ENCODE measurements at regions not wholly inside any gene's neighbourhood (a gene's known extent, or its start where the extent isn't known, plus 50 kb on each side); places are given as distances from the start of the nearest gene placed in this dataset.

DNA sequence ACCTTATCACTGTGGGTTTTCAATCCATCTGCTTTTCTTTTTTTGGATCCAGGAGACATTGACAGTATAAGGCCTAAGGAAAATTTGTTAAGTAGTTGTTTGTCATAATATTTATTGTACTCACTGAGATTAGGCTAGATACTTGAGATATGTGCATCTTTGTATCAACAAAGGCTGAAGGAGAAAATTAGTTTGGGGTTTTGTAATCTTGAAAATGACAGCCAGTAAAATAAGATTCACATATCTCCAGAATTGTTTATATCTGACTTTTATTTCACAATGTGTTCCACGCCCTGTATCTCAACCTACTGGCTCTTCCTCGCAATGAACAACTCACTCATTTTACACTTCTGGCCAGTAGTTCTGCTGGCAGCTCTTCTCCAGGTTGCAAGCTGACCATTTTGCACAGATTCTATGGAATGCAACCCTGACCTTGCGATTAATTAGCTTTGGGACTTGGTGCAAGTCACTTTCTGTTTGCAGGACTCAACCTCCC, 132.7 kb downstream of the GATA3 start:
- no peak for TF ChIP-seq GATA2 (IDR thresholded peaks at IDR 0.05; ENCODE audit: low read depth, low read length)
- TF ChIP-seq GATA3 (IDR thresholded peaks at IDR 0.05; ENCODE audit: low read depth, low read length) = no peak

DNA sequence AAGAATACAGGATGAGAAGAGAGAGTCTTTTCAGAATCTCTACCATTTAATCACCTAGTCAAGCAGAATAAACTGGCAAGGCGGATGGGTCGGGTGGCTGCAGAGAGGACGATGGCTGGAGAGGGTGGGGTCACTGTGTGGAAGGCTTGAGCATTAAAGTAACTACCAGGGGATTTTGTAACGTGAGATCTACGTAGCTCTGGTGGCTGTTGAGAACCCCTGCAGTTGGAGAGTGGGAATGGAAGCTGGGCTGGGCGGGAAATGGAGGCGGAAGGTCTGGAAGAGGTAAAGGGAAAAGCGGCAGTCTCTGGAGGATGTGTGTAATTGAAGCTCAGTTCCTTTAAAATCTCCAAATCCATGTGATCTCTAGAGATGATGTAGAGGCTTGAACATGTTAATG, 135.0 kb downstream of the GATA3 start:
- TF ChIP-seq GATA2 (IDR thresholded peaks at IDR 0.05; ENCODE audit: low read depth, low read length) = no peak
- no peak for TF ChIP-seq GATA3 (IDR thresholded peaks at IDR 0.05; ENCODE audit: low read depth, low read length)

DNA sequence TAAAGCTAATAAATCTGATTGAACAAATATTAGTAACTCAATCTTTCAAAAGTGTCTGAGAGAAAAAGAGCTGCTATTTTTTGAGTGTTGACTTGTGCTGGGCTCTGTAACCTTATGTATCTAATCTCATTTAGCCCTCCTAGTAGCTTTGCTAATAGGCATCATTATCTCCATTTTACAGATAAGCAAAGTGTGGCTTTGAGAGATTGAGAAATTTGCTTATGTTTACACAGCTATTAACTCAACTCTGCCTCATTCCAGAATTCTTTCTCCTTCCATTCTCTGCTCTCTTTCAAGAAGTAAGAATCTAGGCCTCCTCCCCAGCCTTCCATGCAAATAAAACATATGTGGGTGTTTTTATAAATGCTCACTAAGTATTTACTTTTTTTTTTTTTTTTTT, 137.8 kb downstream of the GATA3 start:
- TF ChIP-seq GATA2 (IDR thresholded peaks at IDR 0.05; ENCODE audit: low read depth, low read length) (no peak), GATA3 (IDR thresholded peaks at IDR 0.05; ENCODE audit: low read depth, low read length) (no peak)

DNA sequence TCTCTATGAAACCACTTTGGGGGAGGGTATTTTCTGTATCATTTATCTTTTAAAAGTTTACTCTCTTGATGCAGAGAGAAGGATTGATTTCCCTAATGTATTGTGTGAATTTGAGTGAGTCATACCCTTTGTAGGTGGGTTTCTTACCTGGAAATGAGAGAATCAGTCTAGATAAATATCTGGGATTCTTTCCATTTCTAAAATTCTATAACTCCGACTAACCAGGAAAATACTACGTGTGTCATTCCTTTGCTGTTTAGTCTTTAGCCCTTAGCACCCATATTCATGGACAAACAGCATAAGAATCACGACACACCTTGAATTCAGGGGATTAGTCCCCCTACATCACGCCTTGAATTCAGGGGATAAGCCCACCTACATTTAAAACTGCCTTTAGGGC, 139.1 kb downstream of the GATA3 start:
- TF ChIP-seq GATA3 (IDR thresholded peaks at IDR 0.05; ENCODE audit: low read depth, low read length) (no peak), GATA2 (IDR thresholded peaks at IDR 0.05; ENCODE audit: low read depth, low read length) (no peak)

DNA sequence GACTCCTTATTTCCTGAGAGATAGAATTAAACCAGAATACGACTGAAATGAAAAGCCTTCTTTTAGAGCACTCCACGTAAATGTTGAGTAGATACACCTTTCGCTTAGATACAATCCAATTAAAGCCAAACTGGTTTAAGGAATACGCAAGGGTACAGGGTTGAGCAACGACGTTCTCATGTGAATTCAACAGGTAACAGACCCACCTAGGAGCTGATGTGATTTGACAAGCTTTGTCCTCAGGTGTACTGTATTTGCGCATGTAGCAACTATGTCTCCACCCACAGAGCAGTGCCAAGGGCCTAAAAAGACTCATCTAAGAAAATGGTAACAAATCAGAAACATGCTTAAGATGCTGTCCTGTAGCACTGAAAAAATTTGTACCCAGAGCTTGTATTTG, 139.6 kb downstream of the GATA3 start:
- TF ChIP-seq GATA2 (IDR thresholded peaks at IDR 0.05; ENCODE audit: low read depth, low read length) = no peak
- no peak for TF ChIP-seq GATA3 (IDR thresholded peaks at IDR 0.05; ENCODE audit: low read depth, low read length)

DNA sequence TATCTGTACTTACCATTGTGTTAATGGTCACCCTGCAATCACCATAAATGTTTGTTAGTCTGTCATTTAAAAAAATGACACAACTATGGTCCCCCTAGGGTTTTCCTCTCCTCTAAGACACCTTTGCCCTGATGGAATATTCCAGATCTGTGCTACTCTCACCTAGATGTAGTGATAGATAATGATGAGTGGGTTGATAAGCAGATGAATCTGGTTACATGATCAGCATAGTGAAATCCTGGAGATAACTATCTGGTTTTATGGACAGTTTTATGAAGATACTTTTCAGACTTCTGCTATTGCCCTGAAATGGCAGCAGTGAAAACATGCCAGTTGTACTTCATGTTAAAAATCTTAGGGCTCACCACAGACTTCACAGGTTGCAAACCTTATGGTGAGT, 152.4 kb downstream of the GATA3 start:
- TF ChIP-seq GATA2 (IDR thresholded peaks at IDR 0.05; ENCODE audit: low read depth, low read length) (peak; percentile 51; the same call in 1 of the 2 replicates), GATA3 (IDR thresholded peaks at IDR 0.05; ENCODE audit: low read depth, low read length) (peak; percentile 63; the same call in 1 of the 2 replicates)

DNA sequence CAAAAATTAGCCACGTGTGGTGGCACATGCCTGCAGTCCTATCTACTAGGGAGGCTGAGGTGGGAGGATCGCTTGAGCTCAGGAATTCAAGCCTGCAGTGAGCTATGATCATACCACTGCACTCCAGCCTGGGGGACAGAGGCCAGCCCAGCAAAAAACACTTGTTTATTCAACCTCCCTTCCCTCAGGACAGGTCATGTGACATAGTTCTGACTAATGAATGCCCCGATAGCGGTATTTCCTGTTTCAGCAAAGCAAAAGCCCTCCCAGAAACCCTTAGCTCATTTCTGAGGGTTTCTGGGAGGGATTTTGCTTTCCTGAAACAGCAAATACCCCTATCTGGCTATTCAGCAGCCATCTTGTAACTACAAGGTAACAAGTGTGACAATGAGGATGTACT, 157.1 kb downstream of the GATA3 start:
- TF ChIP-seq GATA2 (IDR thresholded peaks at IDR 0.05; ENCODE audit: low read depth, low read length) (no peak), GATA3 (IDR thresholded peaks at IDR 0.05; ENCODE audit: low read depth, low read length) (no peak)

DNA sequence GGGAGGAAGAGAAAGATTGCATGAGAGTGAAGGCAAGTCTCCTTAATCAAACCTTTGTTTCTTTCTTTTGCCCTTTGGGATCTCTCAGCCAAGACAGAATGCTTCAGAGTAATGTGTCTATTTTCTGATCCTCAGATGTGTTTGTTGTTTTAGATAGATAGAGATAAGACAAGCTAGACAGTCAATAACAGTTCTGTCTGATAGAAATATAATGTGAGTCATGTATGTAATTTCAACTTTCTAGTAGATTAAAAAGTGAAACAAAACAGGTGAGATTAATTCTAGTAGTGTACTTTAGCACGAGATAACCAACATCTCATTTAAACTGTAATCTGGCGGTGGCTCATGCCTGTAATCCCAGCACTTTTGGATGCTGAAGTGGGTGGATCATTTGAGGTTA, 159.2 kb downstream of the GATA3 start:
- TF ChIP-seq GATA3 (IDR thresholded peaks at IDR 0.05; ENCODE audit: low read depth, low read length) = no peak
- TF ChIP-seq GATA2 (IDR thresholded peaks at IDR 0.05; ENCODE audit: low read depth, low read length) = no peak

DNA sequence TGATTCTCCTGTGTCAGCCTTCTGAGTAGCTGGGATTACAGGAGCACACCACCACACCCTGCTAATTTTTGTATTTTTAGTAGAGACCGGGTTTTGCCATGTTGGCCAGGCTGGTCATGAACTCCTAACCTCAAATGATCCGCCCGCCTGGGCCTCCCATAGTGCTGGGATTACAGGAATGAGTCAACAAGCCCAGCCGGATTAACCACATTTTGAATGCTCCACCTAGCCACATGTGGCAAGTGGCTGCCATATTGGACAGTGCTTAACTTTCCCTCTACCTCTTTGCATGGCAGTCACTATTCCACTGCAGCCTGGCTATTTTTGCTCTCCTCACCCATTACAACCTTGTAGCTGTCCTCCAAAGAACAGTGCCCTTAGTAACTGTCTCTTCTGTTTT, 160.1 kb downstream of the GATA3 start:
- TF ChIP-seq GATA2 (IDR thresholded peaks at IDR 0.05; ENCODE audit: low read depth, low read length) = no peak
- TF ChIP-seq GATA3 (IDR thresholded peaks at IDR 0.05; ENCODE audit: low read depth, low read length) = no peak

DNA sequence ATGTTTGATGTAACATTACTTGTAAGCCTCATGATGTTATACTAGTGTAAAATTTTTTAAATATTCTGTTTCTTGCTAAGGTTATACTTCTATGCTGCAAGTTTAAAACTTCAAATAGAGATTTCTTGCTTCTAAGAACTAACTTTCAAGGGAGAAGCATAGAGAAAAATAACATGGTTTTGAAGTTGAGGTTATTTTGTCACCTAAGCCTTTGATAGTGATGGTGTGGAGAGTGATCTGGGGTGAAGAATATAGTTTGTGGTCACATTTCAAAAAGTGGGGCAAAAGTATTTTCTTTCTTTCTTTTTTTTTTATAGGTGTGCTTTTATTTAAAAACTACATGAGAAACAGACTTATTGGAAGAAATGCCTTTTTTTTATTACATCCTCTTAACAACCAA, 162.4 kb downstream of the GATA3 start:
- no peak for TF ChIP-seq GATA2 (IDR thresholded peaks at IDR 0.05; ENCODE audit: low read depth, low read length)
- TF ChIP-seq GATA3 (IDR thresholded peaks at IDR 0.05; ENCODE audit: low read depth, low read length) = no peak

DNA sequence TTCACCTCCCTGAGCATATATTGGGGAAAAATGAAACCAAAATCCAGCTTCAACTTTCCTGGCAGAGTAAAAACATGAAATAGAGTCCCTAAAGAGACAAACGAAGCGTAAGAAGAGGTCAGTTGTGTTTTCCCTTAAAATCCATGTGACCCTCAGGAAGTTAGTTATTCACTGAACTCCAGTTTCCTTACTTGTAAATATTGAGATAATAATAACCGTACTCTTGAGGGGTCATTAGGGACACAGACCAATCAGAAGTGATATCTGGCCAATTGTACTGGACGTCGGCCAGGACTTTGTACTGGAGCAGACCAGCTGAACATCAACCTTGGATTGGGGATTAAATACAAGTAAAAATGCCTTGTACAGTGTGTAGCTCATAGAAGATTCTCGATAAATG, 167.0 kb downstream of the GATA3 start:
- TF ChIP-seq GATA3 (IDR thresholded peaks at IDR 0.05; ENCODE audit: low read depth, low read length) (no peak), GATA2 (IDR thresholded peaks at IDR 0.05; ENCODE audit: low read depth, low read length) (no peak)

DNA sequence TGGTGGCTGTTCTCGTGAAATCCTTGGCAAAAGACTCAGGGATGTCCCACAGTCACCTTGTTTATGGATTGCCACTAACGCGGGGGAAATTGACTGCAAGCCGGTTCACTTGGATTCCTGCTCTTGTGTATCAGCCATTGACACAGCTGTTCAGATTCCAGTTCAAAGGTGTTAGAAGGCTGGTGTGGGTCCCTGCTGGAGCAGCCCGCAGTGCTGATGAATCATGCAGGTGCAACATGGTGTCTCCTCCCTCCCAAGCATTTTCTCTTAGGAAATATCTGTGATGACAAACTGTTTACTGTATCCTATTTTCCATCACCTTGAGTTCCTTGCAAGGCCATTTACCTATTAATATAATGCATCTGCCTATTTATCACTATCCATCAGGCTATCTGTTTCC, 170.1 kb downstream of the GATA3 start:
- TF ChIP-seq GATA2 (IDR thresholded peaks at IDR 0.05; ENCODE audit: low read depth, low read length) (no peak), GATA3 (IDR thresholded peaks at IDR 0.05; ENCODE audit: low read depth, low read length) (no peak)

DNA sequence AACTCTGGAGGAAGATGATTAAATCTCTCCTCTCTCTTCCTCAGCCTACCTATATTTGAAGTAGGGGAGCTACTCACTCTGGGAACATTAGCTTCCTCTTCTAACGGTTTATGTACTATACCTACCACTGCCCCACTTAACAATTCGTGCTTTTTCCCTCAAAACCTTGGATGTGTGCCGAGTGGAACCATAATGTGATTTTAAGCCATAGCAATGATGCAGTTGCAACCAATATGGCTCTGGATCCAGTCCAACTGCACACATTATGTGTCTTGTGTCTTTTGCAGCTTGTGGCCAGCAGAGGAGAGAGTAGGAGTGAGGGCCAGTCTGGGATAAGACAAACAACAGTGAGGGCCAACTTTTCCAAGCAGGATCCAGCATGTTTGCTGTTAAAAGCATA, 170.7 kb downstream of the GATA3 start:
- TF ChIP-seq GATA3 (IDR thresholded peaks at IDR 0.05; ENCODE audit: low read depth, low read length) (no peak), GATA2 (IDR thresholded peaks at IDR 0.05; ENCODE audit: low read depth, low read length) (no peak)

DNA sequence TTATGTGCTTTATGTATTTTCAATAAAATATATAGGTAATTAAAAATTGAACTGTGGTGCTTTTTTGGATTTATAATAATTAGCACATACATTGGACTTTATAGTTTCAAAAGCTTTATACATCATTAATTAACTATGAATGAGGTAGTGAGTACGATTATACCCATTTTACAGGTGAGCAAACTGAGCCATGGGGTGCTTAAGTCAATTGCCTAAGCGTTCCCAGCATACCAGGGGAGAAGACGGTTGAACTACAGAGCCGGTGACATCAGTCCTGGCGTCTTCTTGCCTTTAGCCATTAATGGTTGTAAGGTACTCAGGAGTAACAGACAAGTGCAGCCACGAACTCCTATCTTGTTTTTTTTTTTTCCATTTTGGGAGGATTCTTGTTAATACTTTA, 172.8 kb downstream of the GATA3 start:
- no peak for TF ChIP-seq GATA3 (IDR thresholded peaks at IDR 0.05; ENCODE audit: low read depth, low read length)
- TF ChIP-seq GATA2 (IDR thresholded peaks at IDR 0.05; ENCODE audit: low read depth, low read length) = no peak

DNA sequence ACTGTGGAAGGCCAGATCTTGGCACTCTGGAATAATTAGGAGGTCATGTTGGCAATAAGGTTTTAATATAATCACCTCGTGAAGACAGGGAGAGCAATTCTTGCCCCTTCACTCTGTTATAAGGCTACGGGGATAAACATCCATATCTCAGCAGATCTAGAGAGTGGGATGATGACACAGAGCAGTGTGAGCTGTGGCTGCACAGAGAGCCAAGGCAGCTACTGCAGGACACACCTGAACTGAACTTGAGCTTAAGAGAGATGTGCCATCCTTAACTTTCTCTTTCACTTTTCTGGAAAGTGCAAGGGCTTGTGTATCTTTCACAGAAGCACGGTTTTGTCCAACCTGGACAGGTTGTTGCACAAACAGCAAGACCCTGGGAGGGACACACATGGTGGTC, 174.7 kb downstream of the GATA3 start:
- TF ChIP-seq GATA2 (IDR thresholded peaks at IDR 0.05; ENCODE audit: low read depth, low read length) = peak; percentile 57; the same call in 1 of the 2 replicates
- no peak for TF ChIP-seq GATA3 (IDR thresholded peaks at IDR 0.05; ENCODE audit: low read depth, low read length)

DNA sequence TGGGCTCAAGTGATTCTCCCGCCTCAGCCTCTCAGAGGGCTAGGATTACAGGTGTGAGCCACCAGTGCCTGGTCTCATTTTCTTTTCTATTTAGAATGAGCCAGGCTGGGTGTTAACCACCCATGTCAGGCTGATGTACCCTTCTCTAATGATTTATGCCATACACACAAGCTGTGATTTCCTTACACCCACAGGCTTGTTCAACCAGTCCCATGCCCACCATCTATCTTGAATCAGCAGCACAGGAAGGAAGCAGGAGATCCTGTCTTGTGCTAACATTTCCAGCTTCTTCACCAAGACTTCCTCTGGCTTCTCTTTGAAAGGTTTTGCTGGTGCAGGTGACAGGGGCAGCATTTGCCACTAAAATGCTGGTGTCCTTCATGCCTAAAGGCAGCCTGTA, 176.4 kb downstream of the GATA3 start:
- no peak for TF ChIP-seq GATA3 (IDR thresholded peaks at IDR 0.05; ENCODE audit: low read depth, low read length)
- TF ChIP-seq GATA2 (IDR thresholded peaks at IDR 0.05; ENCODE audit: low read depth, low read length) = no peak

Measured in SH-SY5Y (cell line).